ENCODE measurements at regions not wholly inside any gene's neighbourhood (a gene's known extent, or its start where the extent isn't known, plus 50 kb on each side); places are given as distances from the start of the nearest gene placed in this dataset.
"Not testable (repeated sequence)": the region's sequence is repeated elsewhere in the genome, so short reads cannot be mapped to it uniquely, and the experiment has no call there.

GRCh38 chr2:131738996-131739434, 211.3 kb downstream of the CCDC74A start:
- not testable (repeated sequence) for H3K4me3 ChIP-seq (ENCODE audit: low read depth, low read length)

DNA sequence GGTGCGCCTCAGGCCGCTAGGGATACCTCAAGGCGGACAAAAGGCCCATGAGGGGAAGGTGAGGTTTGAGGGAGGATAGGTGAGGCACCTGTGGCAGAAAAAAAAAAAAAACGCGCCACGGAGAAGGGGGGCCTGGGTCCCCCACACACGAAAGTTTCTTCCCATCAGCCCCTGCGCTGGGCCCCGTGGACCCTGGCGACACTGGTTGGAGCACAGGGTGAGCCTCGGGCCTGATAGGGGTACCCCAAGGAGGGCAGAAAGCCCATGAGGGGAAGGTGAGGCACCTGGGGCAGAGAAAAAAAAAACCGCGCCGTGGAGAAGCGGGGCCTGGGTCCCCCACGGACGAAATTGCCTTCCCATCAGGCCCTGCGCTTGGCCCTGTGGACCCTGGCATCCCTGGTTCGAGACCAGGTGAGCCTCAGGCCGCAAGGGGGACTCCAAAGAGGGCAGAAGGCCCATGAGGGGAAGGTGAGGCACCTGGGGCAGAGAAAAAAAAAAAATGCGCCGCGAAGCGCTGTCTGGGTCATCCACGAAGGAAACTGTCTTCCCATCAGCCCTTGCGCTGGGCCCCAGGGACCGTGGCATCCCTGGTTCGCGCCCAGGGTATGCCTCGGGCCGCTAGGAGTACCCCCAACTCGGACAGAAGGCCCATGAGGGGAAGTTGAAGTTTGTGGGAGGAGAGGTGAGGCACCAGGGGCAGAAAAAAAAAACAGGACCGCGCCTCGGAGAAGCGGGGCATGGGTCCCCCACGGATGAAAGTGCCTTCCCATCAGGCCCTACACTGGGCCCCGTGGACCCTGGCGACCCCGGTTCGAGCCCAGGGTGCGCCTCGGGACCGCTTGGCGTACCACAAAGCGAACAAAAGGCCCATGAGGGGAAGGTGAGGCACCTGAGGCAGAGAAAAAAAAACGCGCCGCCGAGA, 226.2 kb downstream of the CCDC74A start:
- no peak overlapping the region for H3K4me3 ChIP-seq (ENCODE audit: low read depth, low read length)

GRCh38 chr2:131754929-131755720, 227.4 kb downstream of the CCDC74A start:
- no peak overlapping the region for H3K4me3 ChIP-seq (ENCODE audit: low read depth, low read length)

DNA sequence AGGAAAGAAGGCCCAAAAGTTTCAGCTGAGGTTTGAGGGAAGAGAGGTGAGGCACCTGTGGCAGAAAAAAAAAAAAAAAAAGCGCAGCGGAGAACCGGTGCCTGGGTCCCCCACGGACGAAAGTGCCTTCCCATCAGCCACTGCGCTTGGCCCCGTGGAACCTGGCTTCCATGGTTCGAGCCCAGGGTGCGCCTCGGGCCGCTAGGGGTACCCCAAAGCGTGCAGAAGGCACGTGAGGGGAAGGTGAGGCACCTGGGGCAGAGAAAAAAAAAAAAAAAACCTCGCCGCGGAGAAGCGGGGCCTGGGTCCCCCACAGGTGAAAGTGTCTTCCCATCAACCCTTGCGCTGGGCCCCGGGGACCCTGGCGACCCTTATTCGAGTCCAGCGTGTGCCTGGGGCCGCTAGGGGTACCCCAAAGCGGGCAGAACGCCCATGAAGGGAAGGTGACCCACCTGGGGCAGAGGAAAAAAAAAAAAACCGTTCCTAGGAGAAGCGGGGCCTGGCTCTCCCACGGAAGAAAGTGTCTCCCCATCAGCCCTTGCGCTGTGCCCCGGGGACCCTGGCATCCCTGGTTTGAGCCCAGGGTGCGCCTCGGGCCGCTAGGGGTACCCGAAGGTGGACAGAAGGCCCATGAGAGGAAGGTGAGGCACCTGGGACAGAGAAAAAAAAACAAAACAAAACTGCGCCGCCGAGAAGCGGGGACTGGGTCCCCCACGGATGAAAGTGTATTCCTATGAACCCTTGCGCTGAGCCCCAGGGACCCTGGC, 228.6 kb downstream of the CCDC74A start:
- H3K4me3 ChIP-seq (ENCODE audit: low read depth, low read length): no peak overlapping the region

GRCh38 chr2:131758941-131759340, 231.3 kb downstream of the CCDC74A start:
- not testable (repeated sequence) for H3K4me3 ChIP-seq (ENCODE audit: low read depth, low read length)

DNA sequence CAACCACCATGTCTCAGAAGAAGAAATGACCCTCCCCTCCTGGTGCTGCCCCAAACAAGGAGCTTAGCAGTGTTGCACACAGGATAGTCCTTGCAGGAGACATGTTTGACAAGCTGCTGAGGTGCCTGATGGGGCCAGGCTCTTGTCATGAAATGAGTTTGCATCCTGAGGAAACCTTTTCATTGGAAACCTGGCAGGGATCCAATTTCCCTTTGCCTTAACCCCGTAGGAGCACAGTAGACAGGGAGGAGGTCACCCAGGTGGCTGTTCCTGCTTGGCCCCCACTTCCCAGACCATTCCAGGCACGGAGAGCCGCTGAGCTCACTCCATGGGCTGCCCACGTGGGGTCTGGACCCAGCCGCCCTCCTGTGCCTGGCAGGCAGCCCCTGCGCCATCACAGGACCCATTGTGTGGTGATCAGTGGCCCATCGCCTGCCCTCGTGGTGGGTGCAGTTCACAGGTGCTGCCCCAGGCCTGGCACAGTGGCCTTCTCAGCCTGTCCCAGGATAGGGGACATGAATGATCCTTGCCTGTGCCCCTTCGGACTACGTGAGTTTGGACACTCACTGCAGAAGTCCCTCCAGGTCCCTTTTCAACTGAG, 247.4 kb downstream of the CCDC74A start:
- not testable (repeated sequence) for H3K4me3 ChIP-seq (ENCODE audit: low read depth, low read length)

DNA sequence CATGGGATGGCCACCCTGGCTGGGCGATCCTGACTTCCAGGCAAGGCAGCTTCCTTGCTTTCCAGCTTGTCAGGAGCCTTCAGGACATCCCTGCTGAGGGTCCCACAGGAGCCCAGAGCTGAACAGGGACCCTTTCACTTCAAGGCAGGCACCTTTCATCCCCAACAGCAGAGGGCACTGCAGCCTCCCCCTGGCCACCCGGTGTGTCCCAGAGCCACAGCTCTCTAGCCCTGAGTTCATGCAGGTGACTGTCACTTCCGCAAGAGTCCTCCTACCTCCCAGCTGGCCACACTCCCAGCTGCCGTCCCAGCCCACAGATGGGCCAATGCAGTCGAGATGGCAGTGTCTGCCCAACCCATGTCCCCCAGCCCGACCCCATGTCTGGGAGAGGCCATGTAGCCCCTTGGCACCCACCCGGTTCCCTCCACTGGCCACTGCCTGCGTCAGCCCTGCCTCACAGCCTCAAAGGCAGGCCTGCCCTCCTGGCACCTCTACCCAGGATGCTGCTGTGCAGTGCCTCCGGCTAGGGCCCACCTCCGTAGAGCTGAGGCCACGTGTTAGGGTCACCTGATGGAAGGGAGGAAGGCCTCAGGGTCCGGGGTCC, 248.3 kb downstream of the CCDC74A start:
- H3K4me3 ChIP-seq (ENCODE audit: low read depth, low read length): not testable (repeated sequence)

DNA sequence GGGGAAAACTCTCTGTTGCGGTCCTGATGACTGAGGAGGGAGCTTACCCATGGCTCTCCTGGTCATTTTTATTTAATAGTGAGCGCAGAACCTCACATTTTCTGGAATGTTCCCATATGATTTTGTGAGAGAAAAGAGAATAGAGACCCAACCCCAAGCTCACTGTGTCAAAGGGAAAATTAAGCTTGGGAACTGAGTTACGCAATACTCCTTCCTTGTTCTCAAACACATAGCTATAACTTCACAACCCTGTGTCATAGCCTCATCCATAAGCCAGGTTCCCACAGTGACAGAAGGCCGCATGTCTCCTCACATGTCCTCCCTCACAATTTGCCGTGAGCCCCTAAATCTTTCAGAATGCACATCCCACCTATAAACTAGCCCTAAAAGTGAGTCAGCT, 252.8 kb downstream of the CCDC74A start:
- not testable (repeated sequence) for H3K4me3 ChIP-seq (ENCODE audit: low read depth, low read length)

DNA sequence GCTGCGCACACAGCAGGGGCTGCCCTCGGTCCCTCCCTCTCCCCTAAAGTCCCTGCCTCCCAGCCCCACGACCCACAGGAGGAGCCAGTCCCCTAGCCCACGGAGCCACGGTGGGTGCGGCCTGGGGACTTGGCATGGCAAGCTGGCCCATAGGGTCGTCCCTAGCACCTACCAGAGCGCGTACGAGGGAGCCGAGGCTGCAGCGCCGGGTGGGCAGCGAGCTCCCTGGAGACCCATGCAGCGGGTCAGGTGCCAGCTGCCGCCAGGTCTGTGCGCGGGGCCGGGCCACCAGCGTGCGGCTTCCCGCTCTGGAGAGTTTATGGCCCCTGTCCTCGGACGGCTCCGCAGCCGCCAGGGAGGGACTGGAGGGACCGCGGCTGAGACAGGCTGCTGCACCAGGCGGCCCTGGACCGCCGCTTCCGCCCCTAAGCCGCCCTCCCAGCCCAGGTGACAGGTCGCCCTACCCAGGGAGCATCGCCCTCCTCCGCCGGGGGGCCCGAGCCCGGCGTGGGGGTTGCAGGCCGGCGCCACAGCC, 273.6 kb downstream of the CCDC74A start:
- H3K4me3 ChIP-seq (ENCODE audit: low read depth, low read length): no peak overlapping the region

DNA sequence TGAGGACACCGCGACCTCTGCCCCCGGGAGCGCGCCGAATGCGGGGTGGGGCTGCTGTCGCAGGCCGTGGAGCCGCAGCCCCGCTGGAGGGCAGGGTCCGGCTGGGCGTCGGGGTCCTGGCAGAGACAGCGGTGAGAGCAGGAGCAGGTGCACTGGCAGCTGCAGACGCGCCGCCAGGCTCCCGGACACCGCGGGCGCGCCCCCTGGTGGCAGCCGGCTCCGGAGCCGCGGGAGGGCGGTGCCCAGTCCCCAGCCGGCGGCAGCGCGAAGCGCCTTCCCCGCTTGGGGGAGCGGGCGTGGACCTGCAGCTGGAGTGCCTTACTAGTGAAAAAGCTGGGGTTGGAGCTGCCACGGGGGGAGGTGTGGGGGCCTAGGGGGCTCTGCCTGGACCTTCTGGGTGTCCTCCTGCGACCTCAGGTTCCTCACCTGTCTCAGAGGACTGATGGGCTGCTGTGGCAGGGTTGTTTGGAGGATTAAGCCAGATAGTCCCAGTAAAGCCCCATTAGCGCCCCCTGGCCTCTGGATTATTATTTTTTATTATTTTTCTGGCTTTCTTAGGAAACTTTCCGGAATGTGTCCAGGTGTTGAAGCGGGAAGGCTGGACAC, 274.2 kb downstream of the CCDC74A start:
- not testable (repeated sequence) for H3K4me3 ChIP-seq (ENCODE audit: low read depth, low read length)

DNA sequence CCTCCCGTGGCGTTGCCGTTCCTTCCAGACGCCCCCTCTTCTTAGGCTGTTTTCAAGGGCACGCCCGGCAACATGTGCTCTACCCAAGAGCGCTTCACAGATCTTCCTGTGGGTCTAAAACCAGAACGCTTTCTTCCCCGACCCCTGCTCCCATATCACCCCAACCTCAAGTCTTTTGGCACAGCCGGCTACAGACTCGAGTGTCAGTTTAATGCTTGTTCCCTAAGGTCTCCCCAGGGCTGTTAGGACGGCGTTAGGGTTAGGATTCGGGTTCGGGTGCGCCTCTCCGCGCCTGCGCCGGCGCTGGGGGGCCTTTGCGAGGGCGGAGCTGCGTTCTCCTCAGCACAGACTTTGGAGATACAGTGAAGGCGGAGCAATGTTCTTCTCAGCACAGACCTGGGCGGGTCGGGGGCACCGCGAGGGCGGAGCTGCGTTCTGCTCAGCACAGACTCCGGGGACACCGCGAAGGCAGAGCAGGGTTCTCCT, 274.7 kb downstream of the CCDC74A start:
- H3K4me3 ChIP-seq (ENCODE audit: low read depth, low read length): peak overlapping the region; percentile 28

- not testable (repeated sequence) for H3K4me3 ChIP-seq (ENCODE audit: low read depth, low read length)
Measured at GRCh38 chr2:131803237-131803636, 275.5 kb downstream of the CCDC74A start.

GRCh38 chr2:131812605-131813004, 284.9 kb downstream of the CCDC74A start:
- not testable (repeated sequence) for H3K4me3 ChIP-seq (ENCODE audit: low read depth, low read length)

DNA sequence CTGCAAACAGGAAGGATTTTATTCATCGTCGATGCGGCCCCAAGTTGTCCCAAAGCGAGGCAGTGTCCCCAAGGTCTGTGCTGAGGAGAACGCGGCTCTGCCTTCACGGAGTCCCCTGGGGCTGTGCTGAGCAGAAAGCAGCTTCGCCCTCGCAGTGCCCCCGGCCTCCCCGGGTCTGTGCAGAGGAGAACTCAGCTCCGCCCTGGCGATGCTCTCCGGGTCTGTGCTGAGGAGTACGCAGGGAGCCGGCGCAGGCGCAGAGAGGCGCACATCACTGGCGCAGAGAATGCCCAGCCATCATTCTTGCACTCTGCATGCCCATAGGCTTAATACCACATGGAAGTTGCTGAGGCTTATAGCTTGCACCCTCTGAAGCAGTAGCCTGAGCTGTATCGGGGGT, 285.7 kb downstream of the CCDC74A start:
- not testable (repeated sequence) for H3K4me3 ChIP-seq (ENCODE audit: low read depth, low read length)

- H3K4me3 ChIP-seq (ENCODE audit: low read depth, low read length): not testable (repeated sequence)
Measured at GRCh38 chr2:131818267-131818973, 290.7 kb downstream of the CCDC74A start.

- H3K4me3 ChIP-seq (ENCODE audit: low read depth, low read length): not testable (repeated sequence)
Measured at GRCh38 chr2:131822237-131822721, 294.6 kb downstream of the CCDC74A start.

DNA sequence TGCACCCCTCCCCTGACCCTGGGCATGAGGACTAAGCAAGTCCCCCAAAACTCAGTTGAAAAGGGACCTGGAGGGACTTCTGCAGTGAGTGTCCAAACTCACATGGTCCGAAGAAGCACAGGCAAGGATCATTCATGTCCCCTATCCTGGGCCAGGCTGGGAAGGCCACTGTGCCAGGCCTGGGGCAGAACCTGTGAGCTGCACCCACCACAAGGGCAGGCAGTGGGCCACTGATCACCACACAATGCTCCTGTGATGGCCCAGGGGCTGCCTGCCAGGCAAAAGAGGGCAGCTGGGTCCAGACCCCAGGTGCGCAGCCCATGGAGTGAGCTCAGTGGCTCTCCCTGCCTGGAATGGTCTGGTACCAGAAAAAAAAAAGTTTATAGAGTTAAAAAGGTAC, 295.4 kb downstream of the CCDC74A start:
- not testable (repeated sequence) for H3K4me3 ChIP-seq (ENCODE audit: low read depth, low read length)

DNA sequence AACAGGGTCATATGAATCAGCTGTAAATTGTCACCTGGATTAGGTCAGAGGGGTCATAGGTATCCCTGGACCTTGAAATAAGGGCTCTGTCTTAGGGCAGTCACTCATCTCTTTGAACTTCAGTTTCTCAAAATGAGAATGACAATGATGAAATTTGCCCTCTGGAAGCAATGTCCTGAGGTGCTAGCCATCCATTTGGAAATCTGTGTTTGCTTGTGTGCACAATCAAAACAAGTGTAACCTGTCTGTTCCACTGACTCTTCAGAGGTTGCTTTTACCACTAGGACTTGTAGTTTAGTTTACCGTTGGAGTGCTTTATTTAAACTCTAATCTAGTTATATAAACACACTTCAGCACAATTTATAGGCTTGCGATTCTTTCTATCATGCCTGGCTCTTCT, 297.3 kb downstream of the CCDC74A start:
- not testable (repeated sequence) for H3K4me3 ChIP-seq (ENCODE audit: low read depth, low read length)

All from iPS-11a (cell line).